Epidermal melanocyte (primary cell): ENCODE measurements at regions not wholly inside any gene's neighbourhood (a gene's known extent, or its start where the extent isn't known, plus 50 kb on each side); places are given as distances from the start of the nearest gene placed in this dataset.

Experiments
- DNase-seq: peaks from one replicate; pipeline ENCODE4 v3.0.0; 2011; ENCODE audit warnings: low spot score; ENCODE audit not compliant: insufficient read length

DNA sequence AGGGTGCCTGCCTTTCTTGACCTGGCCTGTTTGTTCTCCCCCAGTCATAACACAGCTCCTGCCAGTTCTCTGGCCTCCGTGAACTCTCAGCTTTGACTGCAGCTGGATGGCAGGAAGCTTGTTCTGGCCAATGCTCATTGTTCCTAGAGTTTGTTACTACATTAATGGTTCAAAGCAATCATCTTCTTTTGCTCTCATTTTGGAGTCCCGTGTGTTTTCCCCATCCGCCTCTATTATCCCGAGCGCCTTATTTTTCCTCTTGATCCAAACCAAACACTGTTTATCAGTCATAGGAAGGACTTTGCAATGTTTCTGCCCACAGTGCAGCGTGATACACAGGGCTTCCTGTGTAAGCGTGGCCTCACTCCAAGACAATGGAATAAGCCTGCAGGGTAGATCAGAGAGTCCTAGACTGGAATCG, 184.3 kb upstream of the APCDD1 start:
- DNase-seq = peak; percentile 45

DNA sequence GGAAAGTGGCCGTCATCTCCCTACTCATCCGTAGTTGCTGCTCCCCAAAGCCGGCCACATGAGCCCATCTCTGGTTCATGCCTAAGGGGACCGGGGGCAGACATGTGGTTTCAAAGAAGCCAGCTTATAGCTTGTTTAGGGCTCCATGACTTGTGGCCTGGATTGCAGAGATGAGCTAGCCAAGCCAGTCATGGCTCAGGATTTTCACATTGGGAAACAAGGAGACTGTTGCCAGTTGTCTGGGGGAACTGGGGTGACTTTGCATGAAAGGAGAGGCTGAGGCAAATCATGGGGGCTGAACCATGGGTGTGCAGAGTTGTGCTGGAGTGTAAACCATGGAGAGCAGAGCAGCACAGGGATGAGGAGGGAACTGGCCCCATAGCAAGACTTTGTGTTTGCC, 183.0 kb upstream of the APCDD1 start:
- DNase-seq = no peak

DNA sequence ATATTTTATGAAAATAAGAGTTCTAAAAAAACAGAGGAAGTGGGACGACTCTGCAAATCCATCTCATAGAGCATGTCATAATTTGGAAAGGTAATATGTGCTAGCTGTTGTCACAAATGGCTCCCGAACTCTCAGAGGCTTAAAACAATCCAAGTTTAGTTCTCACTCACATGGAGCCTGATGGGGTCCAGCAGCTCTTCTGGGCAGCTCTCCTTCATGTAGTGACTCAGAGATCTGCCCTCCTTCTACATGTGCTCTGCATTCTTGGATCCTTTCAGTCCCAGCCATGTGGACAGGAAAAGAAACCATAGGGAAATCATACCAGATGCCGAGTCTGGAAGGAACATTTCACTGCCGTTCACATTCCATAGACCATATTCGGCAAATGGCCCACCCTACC, 180.1 kb upstream of the APCDD1 start:
- DNase-seq = peak; percentile 76

DNA sequence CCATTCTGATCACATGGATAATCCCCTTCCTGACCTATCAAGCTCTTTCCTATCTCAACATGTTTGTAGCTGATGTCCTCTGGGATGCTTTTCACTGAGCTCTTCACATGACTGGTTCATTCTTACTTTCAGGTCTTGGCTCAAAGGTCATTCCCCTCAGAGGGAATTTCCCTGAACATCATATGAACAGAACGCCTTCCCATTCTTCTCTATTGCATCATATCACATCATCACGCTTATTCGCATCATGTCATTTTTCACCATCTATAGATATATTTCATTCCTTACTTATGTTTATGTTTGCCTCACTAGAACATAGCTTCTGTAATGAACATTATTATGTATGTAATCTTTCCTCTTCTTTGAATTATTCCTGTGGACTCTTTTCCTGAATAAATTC, 178.9 kb upstream of the APCDD1 start:
- DNase-seq = no peak

DNA sequence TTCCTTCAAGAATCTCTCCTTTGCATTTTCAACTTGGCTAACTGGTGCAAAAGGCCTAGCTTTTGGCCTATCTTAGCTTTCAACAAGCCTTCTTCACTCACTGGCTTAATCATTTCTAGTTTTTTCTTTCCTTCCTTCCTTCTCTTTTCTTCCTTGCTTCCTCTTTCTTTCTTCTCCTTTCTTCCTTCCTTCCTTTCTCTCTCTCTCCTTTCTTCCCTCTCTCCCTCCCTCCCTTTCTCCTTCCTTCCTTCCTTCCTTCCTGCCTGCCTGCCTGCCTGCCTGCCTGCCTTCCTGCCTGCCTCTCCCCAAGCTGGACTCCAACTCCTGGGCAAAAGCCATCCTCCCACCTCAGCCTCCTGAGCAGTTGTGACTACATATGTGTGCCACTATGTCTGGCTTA, 176.2 kb upstream of the APCDD1 start:
- no peak for DNase-seq

DNA sequence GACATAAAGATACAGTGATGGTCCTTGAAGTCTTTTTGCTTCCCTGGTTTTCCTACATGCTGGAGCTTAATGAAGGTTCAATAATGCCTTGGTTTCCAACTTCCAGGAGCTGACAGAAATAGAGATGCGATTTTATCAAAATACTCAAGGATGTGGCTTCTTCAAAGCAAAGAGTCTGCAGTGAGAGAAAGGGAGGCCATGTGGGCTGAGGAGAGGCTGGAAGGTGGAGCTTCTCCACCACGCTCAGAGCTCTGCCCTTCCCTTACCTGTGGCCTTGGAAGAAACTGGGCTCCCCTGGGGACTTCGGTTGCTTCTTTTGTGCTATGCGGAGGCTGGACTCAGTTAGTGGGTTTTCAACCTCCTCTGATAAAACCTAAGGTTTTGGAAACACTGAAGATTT, 175.0 kb upstream of the APCDD1 start:
- no peak for DNase-seq

DNA sequence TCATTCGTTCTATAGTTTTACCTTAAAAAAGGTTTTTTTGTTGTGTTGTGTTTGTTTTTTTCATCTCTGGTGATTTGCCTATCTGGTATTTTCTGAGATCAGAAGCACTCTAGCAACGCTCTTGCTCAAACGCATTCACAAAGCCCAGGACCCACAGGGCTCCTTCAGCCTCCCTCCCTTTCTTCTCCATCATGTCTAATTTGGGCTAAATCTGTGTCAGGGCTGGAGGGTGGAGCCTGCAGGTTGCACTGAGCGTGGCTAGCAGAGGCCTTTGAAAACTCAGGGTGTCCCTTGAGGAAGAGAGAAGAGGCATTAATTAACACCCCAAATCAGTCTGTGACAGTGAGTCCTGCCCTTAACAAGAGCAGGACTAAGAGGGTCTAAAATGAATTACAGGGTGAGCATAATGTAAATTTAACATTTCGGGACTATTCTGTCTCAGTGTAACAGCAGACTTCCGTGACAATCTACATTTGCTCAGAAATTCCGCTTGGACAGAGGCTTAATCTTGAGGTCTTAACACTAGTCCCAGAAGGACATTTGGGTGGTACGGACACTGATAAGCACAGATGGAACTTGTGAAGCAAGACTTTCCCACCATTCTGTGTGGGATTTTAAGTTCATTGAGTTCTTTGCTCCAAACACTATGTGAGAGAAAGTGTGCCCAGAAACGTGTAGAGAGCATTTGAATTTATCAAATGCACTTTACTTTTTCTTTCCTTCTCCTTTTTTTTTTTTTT, 174.4 kb upstream of the APCDD1 start:
- DNase-seq = no peak

DNA sequence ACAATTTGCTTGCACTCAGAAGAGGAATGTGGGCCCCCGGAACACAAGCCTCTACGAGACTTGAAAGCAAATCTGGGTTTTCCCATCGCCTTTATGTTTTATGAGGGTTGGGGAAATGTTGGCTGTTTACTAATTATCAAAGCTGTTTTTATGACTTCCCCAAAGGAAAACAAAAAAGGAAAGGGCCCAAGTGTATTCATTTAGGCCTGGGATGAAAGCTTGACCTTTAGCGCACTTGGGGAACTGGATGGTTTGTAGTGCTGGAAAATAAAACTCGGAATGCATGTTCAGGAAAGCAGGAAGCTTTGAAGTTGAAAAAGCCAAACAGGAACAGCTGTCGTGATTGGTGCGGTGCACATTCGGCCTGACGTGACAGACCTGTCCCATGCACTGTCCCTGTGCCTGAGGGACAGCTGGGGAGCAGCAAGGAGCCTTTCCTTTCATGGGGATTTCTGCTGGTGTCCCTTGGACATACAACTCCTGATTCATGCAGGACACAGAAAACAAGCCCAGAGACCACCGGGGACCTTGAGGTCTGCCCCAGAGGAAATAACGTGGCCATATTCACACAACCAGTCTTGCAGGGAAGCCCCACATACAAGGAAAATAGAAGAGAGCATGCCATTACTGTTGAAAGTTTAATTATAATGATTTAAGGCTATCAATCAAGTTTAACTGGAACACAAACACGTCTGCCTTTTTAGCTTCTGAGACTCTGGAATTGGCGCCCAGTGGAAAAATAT, 169.7 kb upstream of the APCDD1 start:
- no peak for DNase-seq

DNA sequence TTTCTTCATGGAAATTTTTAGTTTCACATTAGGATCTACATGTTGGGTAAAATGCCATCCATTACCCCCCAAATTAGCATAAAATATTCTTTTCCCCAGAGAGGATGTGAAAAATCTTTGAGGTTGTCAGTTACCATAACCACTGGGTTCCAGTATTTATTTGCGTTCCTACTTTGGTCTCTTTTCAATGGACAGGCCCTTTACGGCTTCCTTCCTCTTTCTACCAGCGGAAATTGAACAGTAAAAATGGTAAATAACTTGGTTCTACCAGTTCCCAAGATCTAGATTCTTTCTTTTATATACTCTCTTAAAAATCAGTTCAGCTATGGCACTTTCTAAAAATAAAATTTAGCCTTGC, 169.2 kb upstream of the APCDD1 start:
- no peak for DNase-seq

DNA sequence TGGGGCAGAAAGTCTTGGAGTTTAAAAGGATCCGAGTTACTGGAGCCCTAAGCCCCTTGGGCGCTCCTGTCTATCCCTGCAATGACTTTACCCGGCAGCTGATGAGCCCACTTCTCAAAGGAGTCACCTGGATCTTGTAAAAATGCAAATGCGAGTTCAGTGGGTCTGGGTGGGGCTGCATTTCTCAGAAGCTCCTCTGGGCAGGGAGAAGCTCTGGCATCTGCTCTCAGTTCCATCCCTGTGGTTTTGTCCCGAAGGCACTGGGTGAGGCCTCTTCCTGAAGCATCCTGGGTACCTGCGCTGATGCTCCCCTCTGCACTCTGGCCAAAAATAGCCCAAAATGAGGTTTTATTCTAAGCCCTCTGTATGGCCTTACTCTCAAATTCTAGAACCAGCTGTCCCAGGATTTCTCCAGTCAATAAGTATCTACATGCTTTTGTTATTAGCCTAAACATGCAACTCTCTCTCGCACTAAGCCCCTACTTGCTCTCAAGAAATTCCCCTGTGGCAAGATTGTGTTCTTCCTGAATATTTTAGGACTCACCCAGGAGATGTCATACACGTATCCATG, 167.8 kb upstream of the APCDD1 start:
- DNase-seq = no peak

DNA sequence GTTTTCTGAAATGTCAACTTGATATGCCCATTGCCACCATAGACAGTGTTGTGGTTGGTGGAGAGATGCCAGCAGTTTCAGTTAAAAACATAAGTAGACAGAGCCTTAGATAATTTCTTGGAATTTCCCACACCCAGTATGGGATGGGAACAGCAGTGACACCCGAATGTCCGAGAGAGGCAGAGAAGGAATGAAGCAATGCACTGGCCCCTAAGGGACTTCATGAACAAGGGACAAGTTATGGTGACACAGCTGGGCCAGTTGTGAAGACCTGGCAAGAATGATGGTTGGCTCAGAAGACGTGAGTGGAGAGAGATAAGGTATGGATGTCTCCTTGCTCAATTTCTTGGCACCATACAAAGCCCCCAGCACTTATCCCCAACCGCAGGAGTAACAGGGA, 165.2 kb upstream of the APCDD1 start:
- no peak for DNase-seq

DNA sequence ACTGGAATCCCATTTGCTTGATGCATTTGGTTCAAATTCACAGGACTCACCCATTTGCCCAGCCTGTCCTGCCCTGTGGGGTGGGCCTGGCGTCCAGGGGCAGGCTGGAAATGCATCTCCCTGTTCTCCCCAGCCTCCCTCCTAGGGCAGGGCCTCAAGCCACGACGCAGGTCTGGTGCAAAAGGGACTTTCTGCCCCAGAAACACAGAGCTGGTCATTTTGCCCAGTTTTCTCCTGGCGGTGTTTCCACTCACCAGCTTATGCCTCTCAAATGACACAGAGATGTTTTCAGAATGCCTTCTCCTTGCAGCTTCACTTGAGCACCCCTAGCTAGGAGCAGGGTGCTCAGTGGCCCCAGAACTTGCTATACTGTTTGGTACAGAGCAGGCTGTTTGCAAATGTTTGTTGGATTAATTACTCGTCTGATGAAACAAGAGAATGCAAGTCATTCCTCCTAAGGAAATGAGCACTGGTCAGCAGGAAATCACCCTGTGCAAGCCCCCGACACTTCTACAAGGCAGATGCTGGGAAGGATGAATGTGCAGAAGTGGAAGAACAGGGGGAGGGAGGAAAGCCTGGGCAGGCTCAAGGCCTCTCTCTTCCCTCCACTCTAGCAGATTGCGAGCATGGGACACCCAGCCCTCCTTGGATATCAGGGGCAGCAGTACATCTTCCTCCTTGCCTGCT, 164.3 kb upstream of the APCDD1 start:
- no peak for DNase-seq

DNA sequence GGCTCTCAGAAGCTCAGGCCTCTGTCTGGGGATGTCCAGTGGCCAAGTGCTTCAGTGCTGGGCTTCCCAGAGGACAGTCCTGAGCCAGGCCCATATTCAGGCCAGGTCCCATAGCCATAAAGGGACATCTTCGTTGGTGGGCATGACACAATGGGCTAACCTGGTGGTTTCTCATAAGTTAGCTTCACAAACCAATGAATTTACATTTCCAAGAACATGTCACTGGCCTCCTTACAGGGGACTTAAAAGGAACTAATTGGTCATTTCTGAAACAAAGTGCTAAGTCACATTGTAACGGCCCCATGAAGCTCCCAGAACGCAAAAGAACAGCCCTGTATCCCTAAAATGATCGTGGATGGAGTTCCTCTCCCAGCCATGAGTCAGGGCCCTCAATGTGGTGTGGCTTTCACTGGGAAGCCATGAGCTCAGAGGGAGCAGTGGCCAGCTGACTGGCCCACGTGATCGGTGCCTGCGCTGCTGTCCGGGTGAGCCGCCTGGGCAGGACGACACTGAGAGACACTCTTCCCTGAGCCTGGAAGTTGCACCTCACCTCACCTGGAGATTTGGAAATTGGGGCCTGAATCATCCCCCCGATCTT, 163.7 kb upstream of the APCDD1 start:
- no peak for DNase-seq

DNA sequence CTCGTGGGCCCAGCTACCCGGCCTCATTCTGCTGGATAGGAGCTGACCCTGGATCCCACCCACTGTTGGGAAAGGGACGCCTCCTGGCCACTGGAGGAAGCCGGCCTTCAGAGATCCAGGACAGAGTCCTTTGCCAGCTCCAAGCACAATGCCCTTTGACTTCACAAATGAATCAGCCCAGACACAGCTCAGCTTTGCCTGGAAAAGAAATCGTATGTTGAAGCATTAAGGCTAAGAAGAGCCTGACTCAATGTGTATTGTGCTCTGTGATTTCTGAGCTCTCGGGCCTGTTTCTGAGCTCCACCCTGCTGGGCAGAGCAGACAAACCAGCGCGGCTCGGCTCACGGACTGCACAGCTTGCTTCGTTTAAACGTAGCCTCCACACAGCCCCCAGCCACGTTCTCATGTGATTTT, 162.9 kb upstream of the APCDD1 start:
- no peak for DNase-seq

DNA sequence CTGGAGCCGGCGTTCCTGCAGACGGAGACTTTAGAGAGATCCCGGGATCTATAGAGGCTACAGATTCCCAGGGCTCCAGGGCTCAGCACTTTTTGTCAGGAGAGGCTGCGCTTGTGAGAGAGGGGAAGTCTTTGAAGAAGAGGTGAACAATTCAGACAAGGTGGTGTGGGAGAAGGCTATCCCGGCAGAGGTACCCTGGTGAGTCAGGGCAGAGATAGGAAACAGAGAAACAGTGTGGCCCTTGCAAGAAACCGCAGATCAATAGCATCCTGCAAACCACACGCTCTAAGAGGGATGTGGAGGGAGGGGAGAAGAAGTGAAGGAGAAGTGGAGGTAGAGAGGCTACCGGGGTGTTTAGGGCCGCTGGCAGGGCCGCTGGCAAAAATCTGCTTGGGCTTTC, 160.5 kb upstream of the APCDD1 start:
- DNase-seq = no peak

DNA sequence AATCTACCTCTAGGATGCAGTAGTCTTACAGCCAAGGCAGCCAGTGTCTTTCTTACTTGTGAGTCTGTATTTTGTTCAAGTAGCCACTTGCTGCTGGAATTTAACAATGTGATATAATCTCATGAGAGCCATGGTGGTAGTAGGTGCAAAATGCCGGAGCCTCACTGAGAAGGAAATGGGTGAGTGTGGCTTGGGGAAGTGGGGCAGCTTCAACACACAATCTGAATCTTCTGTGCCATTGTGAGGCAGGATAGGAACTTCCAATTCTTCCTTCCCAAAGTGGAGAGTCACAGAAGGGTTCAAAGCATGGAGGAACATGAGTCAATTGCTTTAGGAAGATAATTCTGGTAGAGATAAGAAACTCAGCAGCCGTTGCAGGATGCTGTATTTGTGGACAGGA, 158.7 kb upstream of the APCDD1 start:
- DNase-seq = no peak

DNA sequence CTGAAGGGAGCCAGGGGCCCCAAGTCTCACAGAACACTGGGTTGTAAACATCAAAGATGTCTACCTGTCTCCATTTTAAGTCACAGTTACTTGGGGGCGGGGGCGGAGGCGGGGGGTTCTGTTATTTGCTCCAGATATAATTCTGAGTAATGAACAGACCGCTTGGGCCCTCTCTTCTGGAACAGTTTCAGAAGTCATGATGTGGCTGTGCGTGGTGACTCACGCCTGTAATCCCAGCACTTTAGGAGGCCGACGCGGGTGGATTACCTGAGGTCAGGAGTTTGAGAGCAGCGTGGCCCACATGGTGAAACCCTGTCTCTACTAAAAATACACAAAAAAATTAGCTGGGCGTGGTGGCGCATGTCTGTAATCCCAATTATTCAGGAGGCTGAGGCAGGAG, 157.9 kb upstream of the APCDD1 start:
- DNase-seq = no peak

DNA sequence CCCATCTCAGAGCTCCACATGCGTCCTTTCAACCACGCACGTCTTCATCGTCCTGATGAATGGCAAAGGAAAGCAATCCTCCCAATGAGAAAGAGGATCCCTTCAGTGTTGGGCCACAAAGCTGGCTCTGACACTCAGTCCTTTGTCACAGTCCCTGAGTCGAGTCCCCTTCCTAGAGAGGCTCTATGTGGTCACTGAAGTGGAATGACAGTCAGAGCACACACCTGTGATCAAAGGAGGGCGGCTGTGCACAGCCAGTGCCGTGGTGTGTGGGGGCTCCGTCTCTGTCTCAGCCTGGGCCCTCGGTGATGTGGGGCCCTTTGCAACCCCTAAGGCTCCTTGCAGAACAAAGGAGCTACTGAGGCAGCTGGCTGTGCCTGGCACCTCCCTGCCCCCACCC, 157.3 kb upstream of the APCDD1 start:
- no peak for DNase-seq

DNA sequence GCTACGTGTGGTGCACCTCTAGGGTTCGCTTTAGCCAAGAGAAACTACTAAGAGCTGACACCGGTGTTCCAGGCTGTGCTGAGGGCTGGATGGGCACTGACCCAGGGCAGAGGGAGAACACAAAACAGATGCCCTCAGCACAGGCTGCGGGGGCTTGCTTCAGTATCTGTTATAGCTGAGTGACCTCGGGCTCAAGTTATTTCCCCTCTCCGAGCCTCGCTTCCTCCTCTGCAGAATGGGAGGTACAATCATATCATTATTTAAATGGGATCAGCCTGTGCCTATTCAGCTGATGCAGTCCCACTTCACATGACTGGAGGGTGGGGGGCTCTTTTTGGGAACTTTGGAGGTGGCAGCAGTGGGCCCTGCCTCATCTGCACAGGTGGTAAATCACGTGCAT, 156.1 kb upstream of the APCDD1 start:
- no peak for DNase-seq

DNA sequence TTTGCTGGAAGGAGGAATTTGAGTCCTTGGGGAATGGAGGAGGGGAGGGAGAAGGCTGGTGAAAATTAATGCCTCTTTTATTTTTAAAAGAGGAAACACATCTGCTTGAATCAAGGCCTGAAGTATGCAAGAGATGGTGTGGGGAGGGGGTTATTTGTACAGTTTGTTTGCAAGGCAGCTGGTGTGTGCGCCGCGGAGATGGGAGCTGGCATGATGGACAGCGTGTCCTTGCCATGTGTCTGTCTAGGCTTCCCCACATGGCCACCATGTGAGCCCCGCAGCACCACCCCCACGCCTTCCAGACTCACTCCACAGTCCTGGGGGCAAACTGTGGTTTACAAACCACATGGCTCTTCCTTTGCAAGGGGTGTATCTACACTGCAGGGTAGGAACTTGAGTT, 154.8 kb upstream of the APCDD1 start:
- DNase-seq = peak; percentile 57

DNA sequence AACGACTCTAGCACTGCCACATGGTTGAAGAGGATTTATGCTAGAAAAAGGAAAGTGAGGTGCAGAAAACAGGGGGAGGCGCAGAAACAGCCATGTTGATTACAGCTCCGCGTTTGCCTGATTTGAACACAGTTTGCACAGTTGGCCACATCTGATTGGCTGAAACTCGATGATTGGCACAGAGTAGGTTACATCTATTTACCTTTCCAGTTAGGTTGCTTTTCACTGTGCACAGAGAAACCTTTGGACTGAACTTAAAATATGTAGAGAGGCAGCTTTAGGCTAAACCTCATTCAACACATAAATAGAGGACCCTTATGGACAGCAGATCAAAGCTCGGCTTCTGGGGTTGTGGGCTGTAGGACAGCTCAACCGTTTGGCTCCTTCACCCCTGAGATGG, 153.7 kb upstream of the APCDD1 start:
- DNase-seq = no peak
